Kasumi-1 (cell line): ENCODE measurements at regions not wholly inside any gene's neighbourhood (a gene's known extent, or its start where the extent isn't known, plus 50 kb on each side); places are given as distances from the start of the nearest gene placed in this dataset.

Experiments
- DNase-seq, 2 experiments: peaks; one replicate each; lab custom pipeline; 2025; lab: John Stamatoyannopoulos, UW

GRCh38 chr12:124458220-124458991 lies 109.0 kb downstream of the NCOR2 start:
- DNase-seq: no peak

GRCh38 chr12:124457287-124458219 lies 109.9 kb downstream of the NCOR2 start:
- peak; percentile 93 for DNase-seq

GRCh38 chr12:124456652-124457152 lies 110.7 kb downstream of the NCOR2 start:
- DNase-seq: peak; percentile 26 to 38

- DNase-seq: no peak
Observed at GRCh38 chr12:124456133-124456651, 111.2 kb downstream of the NCOR2 start.

GRCh38 chr12:124455336-124455735 lies 112.1 kb downstream of the NCOR2 start:
- DNase-seq: no peak

- DNase-seq: no peak
Observed at GRCh38 chr12:124454735-124455134, 112.7 kb downstream of the NCOR2 start.

GRCh38 chr12:124454352-124454725 lies 113.1 kb downstream of the NCOR2 start:
- no peak for DNase-seq

GRCh38 chr12:124453419-124454351 lies 113.7 kb downstream of the NCOR2 start:
- peak; percentile 93 to 96 for DNase-seq

GRCh38 chr12:124452576-124453331 lies 114.7 kb downstream of the NCOR2 start:
- DNase-seq: no peak

GRCh38 chr12:124451637-124452243 lies 115.7 kb downstream of the NCOR2 start:
- no peak for DNase-seq

- DNase-seq: no peak
Observed at GRCh38 chr12:124451016-124451415, 116.4 kb downstream of the NCOR2 start.

GRCh38 chr12:124450376-124450750 lies 117.0 kb downstream of the NCOR2 start:
- DNase-seq: no peak

- DNase-seq: no peak
Observed at GRCh38 chr12:124449623-124450375, 117.6 kb downstream of the NCOR2 start.

GRCh38 chr12:124448955-124449622 lies 118.3 kb downstream of the NCOR2 start:
- no peak for DNase-seq

GRCh38 chr12:124448241-124448954 lies 119.0 kb downstream of the NCOR2 start:
- no peak for DNase-seq

- DNase-seq: no peak
Observed at GRCh38 chr12:124446364-124446763, 121.0 kb downstream of the NCOR2 start.

GRCh38 chr12:124445826-124446225 lies 121.6 kb downstream of the NCOR2 start:
- DNase-seq: no peak

GRCh38 chr12:124445121-124445718 lies 122.2 kb downstream of the NCOR2 start:
- DNase-seq: no peak
